Right atrium auricular region (tissue), 2 donors: ENCODE measurements at regions not wholly inside any gene's neighbourhood (a gene's known extent, or its start where the extent isn't known, plus 50 kb on each side); places are given as distances from the start of the nearest gene placed in this dataset.
A peak's percentile ranks its signal among the peaks of the same experiment; 100 is the strongest.
"Not testable (repeated sequence)": the region's sequence is repeated elsewhere in the genome, so short reads cannot be mapped to it uniquely, and the experiment has no call there.

Experiments
- DNase-seq: peaks from one replicate; pipeline ENCODE4 v3.0.0-alpha.2; 2019; ENCODE audit warnings: low spot score
- H3K27ac ChIP-seq, 2 donors: fragments of 200-600 bp; sonication (generic); 1 replicate in 1 of 2; 2 replicates in 1 of 2; pipeline ENCODE4 v1.5.1; 2016 to 2019
- H3K27me3 ChIP-seq, 2 donors: fragments of 200-600 bp; sonication (generic); one replicate each; pipeline versions ENCODE4 v1.5.1 to v1.6.0; 2017 to 2019
- H3K36me3 ChIP-seq: fragments of 200-600 bp; sonication (generic); one replicate; pipeline ENCODE4 v1.5.1; 2016
- H3K4me1 ChIP-seq, 2 donors: fragments of 200-600 bp; sonication (generic); one replicate each; pipeline versions ENCODE4 v1.5.1 to v1.6.0; 2017 to 2019
- H3K4me3 ChIP-seq, 2 donors: fragments of 200-600 bp; sonication (generic); 1 replicate in 1 of 2; 2 replicates in 1 of 2; pipeline ENCODE4 v1.5.1; 2017 to 2019; ENCODE audit warnings: mild to moderate bottlenecking in 1 of 2, moderate library complexity in 1 of 2
- H3K9me3 ChIP-seq, 2 donors: fragments of 200-600 bp; sonication (generic); one replicate each; pipeline ENCODE4 v1.5.1; 2019
- TF ChIP-seq, protein P1 (sequence below), 2 donors: fragments of 200-600 bp; sonication (generic); IDR thresholded peaks; one replicate each; pipeline ENCODE4 v1.5.1; 2019; ENCODE audit warnings: antibody characterized with exemption in 2 of 2

DNA sequence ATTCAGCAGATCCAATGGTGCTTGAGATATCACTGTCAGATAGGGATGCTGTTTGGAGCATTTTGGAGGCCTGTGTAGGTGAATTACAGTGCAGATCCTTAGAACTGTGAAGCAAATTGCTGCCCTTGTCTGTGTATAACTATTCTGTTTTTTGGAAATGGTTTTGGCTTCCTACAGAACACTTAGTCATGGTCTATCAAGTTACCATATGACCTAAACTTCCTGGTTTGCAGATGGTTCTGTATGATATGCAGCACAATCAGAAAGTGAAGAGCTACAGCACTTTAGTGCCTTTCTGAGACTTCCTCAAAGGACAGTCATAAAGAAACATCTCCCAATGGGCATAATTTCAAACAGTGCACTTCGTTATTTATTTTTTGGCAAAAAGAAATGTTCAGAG is 688.6 kb downstream of the SH3BGRL start:
- no peak overlapping the region for H3K4me3 ChIP-seq
- TF ChIP-seq, protein P1, sequence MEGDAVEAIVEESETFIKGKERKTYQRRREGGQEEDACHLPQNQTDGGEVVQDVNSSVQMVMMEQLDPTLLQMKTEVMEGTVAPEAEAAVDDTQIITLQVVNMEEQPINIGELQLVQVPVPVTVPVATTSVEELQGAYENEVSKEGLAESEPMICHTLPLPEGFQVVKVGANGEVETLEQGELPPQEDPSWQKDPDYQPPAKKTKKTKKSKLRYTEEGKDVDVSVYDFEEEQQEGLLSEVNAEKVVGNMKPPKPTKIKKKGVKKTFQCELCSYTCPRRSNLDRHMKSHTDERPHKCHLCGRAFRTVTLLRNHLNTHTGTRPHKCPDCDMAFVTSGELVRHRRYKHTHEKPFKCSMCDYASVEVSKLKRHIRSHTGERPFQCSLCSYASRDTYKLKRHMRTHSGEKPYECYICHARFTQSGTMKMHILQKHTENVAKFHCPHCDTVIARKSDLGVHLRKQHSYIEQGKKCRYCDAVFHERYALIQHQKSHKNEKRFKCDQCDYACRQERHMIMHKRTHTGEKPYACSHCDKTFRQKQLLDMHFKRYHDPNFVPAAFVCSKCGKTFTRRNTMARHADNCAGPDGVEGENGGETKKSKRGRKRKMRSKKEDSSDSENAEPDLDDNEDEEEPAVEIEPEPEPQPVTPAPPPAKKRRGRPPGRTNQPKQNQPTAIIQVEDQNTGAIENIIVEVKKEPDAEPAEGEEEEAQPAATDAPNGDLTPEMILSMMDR (IDR thresholded peaks at IDR 0.05): no peak
- H3K27ac ChIP-seq: no peak overlapping the region
- no peak for DNase-seq
- no peaks in the 10 kb centered on the region for H3K4me1 ChIP-seq
- no peaks in the 10 kb centered on the region for H3K27me3 ChIP-seq
- no peaks in the 10 kb centered on the region for H3K9me3 ChIP-seq
- no peaks in the 10 kb centered on the region for H3K36me3 ChIP-seq

DNA sequence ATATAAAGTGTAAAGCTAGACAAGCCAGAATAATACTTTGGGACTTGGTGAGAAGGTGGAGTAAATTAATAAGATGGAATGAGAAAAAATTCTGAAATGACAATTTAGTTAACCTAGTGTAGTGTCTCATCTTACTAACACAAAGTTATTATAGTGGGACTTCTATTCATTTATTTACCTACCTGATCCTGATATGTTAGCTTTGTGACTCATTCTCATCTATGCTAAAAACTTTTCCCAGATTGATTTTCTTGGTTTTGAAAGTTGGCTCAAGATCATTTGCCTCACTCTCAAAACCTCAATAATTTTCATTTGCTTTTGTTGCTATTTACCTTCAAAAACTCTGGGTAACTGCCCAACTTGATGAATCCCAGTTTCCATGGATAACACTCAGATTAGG is 698.6 kb downstream of the SH3BGRL start:
- no peak overlapping the region for H3K4me3 ChIP-seq
- no peak overlapping the region for H3K27ac ChIP-seq
- no peaks in the 10 kb centered on the region for H3K9me3 ChIP-seq
- no peak for DNase-seq
- TF ChIP-seq, protein P1 (IDR thresholded peaks at IDR 0.05): no peak
- no peaks in the 10 kb centered on the region for H3K4me1 ChIP-seq
- no peaks in the 10 kb centered on the region for H3K36me3 ChIP-seq
- H3K27me3 ChIP-seq: no peaks in the 10 kb centered on the region

DNA sequence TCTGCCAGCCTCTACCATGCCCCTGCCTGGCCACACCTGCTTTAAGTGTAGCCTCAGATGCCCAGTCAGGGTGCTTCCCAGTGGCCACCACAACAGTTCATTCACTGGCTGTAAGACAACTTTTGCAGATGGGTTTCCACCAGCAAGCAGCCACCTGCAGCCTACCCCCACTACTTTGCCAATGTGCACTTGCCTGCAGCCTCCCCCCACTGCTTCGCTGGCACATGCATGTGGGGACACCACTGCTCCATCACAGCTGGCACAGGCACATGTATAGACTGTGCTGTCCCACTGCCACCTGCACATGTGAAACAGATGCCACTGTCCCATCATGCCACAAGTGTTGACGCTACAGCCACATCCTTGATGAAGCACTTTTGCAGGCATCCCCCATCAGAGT is 723.9 kb downstream of the SH3BGRL start:
- Histone ChIP-seq H3K27ac (no peak overlapping the region), H3K4me3 (no peak overlapping the region), H3K4me1 (no peaks in the 10 kb centered on the region), H3K9me3 (no peaks in the 10 kb centered on the region), H3K36me3 (no peaks in the 10 kb centered on the region), H3K27me3 (no peaks in the 10 kb centered on the region)
- TF ChIP-seq, protein P1 (IDR thresholded peaks at IDR 0.05): no peak
- no peak for DNase-seq

DNA sequence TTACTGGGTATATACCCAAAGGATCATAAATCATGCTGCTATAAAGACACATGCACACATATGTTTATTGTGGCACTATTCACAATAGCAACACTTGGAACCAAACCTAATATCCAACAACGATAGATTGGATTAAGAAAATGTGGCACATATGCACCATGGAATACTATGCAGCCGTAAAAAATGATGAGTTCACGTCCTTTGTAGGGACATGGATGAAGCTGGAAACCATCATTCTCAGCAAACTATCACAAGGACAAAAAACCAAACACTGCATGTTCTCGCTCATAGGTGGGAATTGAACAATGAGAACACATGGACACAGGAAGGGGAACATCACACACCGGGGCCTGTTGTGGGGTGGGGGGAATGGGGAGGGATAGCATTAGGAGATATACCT is 744.0 kb downstream of the SH3BGRL start:
- not testable (repeated sequence) for H3K4me3 ChIP-seq, H3K4me1 ChIP-seq, H3K9me3 ChIP-seq, H3K36me3 ChIP-seq, H3K27me3 ChIP-seq, H3K27ac ChIP-seq, DNase-seq

DNA sequence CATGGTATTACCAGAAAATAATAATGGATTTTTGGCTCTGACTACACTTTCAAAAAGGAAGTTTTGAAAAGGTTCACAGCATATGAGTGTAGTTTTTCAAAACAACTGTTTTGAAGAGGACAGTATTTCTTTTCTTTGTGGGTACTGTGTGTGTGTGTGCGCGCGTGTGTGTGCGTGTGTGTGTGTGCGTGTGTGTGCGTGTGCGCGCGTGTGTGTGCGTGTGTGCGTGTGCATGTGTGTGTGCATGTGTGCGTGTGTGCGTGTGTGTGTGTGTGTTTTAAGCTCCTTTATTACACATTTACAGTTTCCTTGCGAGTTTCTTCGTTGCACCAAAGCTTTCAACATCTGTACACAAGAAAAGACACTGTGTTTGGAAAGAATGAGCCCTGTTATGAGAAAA is 755.4 kb downstream of the SH3BGRL start:
- H3K4me3 ChIP-seq: no peak overlapping the region
- no peaks in the 10 kb centered on the region for H3K36me3 ChIP-seq
- TF ChIP-seq, protein P1 (IDR thresholded peaks at IDR 0.05): no peak
- H3K27me3 ChIP-seq: no peaks in the 10 kb centered on the region
- H3K9me3 ChIP-seq: no peaks in the 10 kb centered on the region
- no peak for DNase-seq
- H3K27ac ChIP-seq: no peak overlapping the region
- no peaks in the 10 kb centered on the region for H3K4me1 ChIP-seq

DNA sequence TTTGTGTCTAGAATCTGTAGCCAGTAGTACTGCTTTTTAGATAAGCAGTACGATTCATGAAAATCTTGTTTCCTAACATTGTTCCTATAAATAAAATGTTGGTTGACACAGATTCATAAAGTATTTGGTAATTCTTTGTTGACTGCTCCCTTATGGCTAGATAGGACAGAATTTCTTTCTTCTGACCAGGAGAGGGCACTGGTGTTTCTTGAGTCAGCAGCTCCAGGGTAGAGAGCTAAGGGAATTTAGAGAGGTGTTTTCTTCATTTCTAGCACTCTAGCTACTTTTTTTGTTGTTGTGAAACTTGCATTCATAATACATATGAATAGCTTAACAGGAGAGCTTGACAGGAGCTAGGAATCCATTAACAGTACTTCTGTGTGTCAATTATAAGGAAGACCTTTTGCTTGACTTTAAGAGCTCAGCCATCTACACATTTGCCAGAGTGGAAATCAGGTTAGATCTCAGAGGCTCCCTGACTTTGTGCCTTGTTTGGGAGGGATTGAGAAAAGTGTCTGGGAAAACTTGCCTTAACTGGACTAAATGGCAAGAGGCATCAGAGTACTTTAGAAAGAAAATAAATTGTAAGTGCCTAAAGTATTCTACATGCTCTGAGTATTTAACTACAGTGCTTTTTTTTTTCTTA is 756.1 kb downstream of the SH3BGRL start:
- Histone ChIP-seq H3K27me3 (no peaks in the 10 kb centered on the region), H3K4me1 (no peaks in the 10 kb centered on the region), H3K4me3 (no peak overlapping the region), H3K27ac (no peak overlapping the region), H3K9me3 (no peaks in the 10 kb centered on the region), H3K36me3 (no peaks in the 10 kb centered on the region)
- TF ChIP-seq, protein P1 (IDR thresholded peaks at IDR 0.05): peak in 1 of 2 donors; percentile 58
- DNase-seq: no peak
